ENCODE measurements at regions not wholly inside any gene's neighbourhood (a gene's known extent, or its start where the extent isn't known, plus 50 kb on each side); places are given as distances from the start of the nearest gene placed in this dataset.

DNA sequence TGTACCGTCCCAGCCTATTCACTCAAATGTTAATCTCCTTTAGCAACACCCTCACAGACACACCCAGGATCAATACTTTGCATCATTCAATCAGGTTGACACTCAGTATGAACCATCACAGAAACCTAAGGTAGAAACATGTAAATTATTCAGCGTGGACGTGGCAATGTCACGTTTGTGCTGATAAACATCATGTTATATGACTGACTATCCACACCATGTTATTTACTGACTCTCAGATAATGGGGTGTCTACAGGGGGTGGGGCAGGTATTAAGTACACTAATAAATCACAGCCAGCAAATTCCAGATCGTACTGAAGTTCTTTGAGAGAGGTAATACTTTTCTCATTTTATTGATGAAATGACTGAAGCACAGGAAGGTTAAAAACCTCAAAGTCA is 280.0 kb downstream of the C12orf75 start:
- TF ChIP-seq, protein P1, sequence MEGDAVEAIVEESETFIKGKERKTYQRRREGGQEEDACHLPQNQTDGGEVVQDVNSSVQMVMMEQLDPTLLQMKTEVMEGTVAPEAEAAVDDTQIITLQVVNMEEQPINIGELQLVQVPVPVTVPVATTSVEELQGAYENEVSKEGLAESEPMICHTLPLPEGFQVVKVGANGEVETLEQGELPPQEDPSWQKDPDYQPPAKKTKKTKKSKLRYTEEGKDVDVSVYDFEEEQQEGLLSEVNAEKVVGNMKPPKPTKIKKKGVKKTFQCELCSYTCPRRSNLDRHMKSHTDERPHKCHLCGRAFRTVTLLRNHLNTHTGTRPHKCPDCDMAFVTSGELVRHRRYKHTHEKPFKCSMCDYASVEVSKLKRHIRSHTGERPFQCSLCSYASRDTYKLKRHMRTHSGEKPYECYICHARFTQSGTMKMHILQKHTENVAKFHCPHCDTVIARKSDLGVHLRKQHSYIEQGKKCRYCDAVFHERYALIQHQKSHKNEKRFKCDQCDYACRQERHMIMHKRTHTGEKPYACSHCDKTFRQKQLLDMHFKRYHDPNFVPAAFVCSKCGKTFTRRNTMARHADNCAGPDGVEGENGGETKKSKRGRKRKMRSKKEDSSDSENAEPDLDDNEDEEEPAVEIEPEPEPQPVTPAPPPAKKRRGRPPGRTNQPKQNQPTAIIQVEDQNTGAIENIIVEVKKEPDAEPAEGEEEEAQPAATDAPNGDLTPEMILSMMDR (IDR thresholded peaks at IDR 0.05; ENCODE audit: low read length), result no peak
- no peak for TF ChIP-seq EZH2 (IDR thresholded peaks at IDR 0.05; ENCODE audit: borderline replicate concordance, low read length)

Measured in OCI-LY1 (cell line).